Muscle layer of duodenum (tissue), 2 donors: ENCODE measurements at regions not wholly inside any gene's neighbourhood (a gene's known extent, or its start where the extent isn't known, plus 50 kb on each side); places are given as distances from the start of the nearest gene placed in this dataset.

Experiments
- H3K27ac ChIP-seq: one replicate; pipeline ENCODE4 v1.7.0; 2013; ENCODE audit warnings: mild to moderate bottlenecking, low read length
- H3K27me3 ChIP-seq: one replicate; pipeline ENCODE4 v1.7.0; 2013; ENCODE audit warnings: low read depth, mild to moderate bottlenecking, control low read depth, low read length
- H3K36me3 ChIP-seq, 2 donors: one replicate each; pipeline ENCODE4 v1.7.0; 2013; ENCODE audit warnings: low read length in 2 of 2, control low read depth in 1 of 2, mild to moderate bottlenecking in 1 of 2; ENCODE audit not compliant: insufficient read depth in 2 of 2, control insufficient read depth in 1 of 2
- H3K4me1 ChIP-seq, 2 donors: one replicate each; pipeline ENCODE4 v1.7.0; 2013; ENCODE audit warnings: low read length in 2 of 2, mild to moderate bottlenecking in 2 of 2, control low read depth in 1 of 2, moderate library complexity in 1 of 2; ENCODE audit not compliant: insufficient read depth in 2 of 2, control insufficient read depth in 1 of 2
- H3K4me3 ChIP-seq, 2 donors: one replicate each; pipeline ENCODE4 v1.7.0; 2013; ENCODE audit warnings: low read length in 2 of 2, low read depth in 1 of 2, mild to moderate bottlenecking in 1 of 2
- H3K9me3 ChIP-seq, 2 donors: one replicate each; pipeline ENCODE4 v1.7.0; 2013; ENCODE audit warnings: low read length in 2 of 2, control low read depth in 1 of 2, mild to moderate bottlenecking in 1 of 2; ENCODE audit not compliant: control insufficient read depth in 1 of 2
- donor health status: healthy.

DNA sequence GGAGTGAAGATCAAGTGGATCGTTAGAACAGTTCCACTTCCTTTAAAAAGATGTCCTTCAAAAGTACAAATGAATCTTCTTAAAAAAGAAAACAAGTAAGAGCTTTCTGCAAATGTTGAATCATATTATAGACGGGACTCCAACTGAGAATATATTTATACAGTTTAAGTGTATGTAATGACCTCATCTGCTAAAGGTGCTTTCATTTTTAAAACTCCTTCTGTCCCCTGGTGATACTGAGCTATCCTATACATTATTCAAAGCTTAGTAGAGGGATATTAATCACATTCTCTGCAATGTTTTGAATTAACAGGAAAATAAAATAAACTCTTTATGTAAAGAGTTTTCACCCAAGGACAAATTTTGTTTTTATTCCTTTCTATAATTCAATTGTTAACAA is 420.7 kb upstream of the SLC8A1 start:
- Histone ChIP-seq H3K36me3 (no peaks in the 10 kb centered on the region), H3K4me3 (no peak overlapping the region), H3K4me1 (no peaks in the 10 kb centered on the region), H3K27me3 (no peaks in the 10 kb centered on the region), H3K9me3 (no peaks in the 10 kb centered on the region), H3K27ac (no peak overlapping the region)

DNA sequence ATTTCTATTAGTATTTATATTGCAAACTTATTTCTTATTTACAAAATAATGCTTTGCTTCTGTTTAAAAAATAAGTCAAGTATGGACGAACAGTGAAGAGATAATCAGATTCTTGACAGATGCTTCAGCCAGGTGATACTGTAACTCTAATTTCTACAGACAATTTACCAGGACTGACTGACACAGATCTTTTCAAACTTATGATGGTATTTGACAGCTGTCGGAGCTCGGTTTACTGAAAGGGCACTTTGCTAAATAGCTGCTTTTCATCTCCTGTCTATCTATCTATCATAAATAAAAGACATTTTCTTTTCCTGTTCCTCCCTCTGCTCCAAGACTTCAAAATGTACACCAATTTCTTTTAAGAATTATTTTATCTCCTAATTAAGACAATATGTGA is 422.5 kb upstream of the SLC8A1 start:
- Histone ChIP-seq H3K27ac (no peak overlapping the region), H3K9me3 (no peaks in the 10 kb centered on the region), H3K4me3 (no peak overlapping the region), H3K4me1 (no peaks in the 10 kb centered on the region), H3K36me3 (no peaks in the 10 kb centered on the region), H3K27me3 (no peaks in the 10 kb centered on the region)

- H3K27ac ChIP-seq, result no peak overlapping the region
- no peaks in the 10 kb centered on the region for H3K9me3 ChIP-seq
- H3K27me3 ChIP-seq, result no peaks in the 10 kb centered on the region
- H3K36me3 ChIP-seq, result no peaks in the 10 kb centered on the region
- H3K4me1 ChIP-seq, result no peaks in the 10 kb centered on the region
- H3K4me3 ChIP-seq, result no peak overlapping the region
These were observed 425.9 kb upstream of the SLC8A1 start for GRCh38 chr2:40877734-40878288.

DNA sequence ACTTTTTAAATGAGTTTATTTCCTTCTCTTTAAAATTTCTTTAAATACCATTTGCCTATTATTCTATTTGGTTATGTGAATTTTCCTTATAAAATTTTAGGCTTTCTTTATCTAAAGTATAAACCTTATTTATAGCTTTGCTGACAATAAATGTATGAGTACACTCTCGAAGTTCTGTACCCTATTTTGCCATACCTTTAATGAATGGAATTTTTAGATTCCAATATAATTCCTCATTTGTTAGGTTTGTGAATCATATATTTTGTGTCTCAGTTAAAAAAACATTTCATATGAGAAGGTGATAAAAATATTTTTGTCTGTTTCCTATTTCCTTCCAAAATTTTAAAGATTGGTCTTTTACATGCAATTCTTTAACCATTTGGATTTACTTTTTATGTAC is 427.4 kb upstream of the SLC8A1 start:
- no peak overlapping the region for H3K27ac ChIP-seq
- no peaks in the 10 kb centered on the region for H3K36me3 ChIP-seq
- no peaks in the 10 kb centered on the region for H3K9me3 ChIP-seq
- H3K4me3 ChIP-seq, result no peak overlapping the region
- H3K27me3 ChIP-seq, result no peaks in the 10 kb centered on the region
- no peaks in the 10 kb centered on the region for H3K4me1 ChIP-seq

DNA sequence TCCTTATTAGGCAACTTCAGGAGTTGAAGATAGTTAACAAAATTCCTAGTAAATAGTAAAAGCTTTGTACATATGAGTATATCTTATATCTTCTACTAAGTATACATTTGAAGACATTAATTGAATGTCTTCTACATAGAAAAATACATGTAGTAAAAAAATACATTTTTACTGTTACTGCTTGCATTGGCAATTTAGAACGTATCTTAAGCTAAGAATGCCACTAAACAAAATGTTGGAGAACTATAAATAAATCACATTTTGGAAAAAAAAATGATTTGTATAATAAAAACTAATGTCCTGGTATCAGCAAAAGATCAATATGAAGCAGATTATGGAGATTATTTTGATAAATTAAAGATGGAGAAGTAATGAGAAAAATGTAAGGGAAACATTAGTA is 434.2 kb upstream of the SLC8A1 start:
- Histone ChIP-seq H3K27me3 (no peaks in the 10 kb centered on the region), H3K27ac (no peak overlapping the region), H3K36me3 (no peaks in the 10 kb centered on the region), H3K4me3 (no peak overlapping the region), H3K9me3 (no peaks in the 10 kb centered on the region), H3K4me1 (no peaks in the 10 kb centered on the region)

DNA sequence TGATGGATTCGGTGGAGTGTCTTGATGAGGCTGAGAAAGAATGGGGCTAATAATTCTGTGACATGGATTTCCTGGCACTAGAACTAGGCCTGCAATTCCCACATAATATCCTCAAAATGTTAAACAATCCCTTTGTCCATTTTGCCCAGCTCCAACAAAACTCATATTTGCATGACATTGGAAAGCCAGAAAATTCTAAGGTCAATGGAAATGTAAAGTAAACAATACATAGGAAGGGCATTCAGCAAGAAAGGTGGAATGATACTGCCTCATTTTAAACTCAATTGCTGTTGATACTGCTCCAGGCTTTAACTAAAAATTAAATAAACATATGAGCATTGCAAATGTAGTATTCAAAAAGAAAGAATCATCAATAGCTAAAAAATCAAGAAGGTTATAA is 434.8 kb upstream of the SLC8A1 start:
- H3K9me3 ChIP-seq, result no peaks in the 10 kb centered on the region
- no peak overlapping the region for H3K4me3 ChIP-seq
- no peaks in the 10 kb centered on the region for H3K27me3 ChIP-seq
- no peak overlapping the region for H3K27ac ChIP-seq
- no peaks in the 10 kb centered on the region for H3K4me1 ChIP-seq
- H3K36me3 ChIP-seq, result no peaks in the 10 kb centered on the region

GRCh38 chr2:40896358-40896757 is 444.5 kb upstream of the SLC8A1 start:
- Histone ChIP-seq H3K4me1 (no peaks in the 10 kb centered on the region), H3K9me3 (no peaks in the 10 kb centered on the region), H3K4me3 (no peak overlapping the region), H3K27ac (no peak overlapping the region), H3K27me3 (no peaks in the 10 kb centered on the region), H3K36me3 (no peaks in the 10 kb centered on the region)

DNA sequence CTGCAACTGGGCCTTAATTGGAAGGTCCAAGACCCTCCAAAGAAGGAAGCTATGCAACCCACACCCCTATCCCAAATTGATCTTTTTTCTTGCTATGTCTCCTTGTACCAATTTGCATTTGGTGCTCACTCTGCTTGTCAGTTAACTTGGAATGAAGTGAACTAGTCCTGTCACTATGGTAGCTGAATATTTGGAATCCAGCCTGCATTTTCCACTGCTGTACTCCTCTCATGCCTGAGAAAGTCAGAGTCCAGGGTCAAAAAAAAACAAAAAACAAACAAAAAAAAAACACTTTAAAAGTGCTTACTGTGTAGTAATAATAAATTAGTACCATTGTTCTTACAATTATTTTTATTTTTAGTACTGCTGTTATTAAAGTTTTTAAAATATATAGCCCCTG is 462.8 kb upstream of the SLC8A1 start:
- Histone ChIP-seq H3K4me3 (no peak overlapping the region), H3K9me3 (peaks cover 0 to 2% of the 10 kb centered on the region in 2 donors), H3K4me1 (no peaks in the 10 kb centered on the region), H3K27me3 (no peaks in the 10 kb centered on the region), H3K27ac (no peak overlapping the region), H3K36me3 (no peaks in the 10 kb centered on the region)

DNA sequence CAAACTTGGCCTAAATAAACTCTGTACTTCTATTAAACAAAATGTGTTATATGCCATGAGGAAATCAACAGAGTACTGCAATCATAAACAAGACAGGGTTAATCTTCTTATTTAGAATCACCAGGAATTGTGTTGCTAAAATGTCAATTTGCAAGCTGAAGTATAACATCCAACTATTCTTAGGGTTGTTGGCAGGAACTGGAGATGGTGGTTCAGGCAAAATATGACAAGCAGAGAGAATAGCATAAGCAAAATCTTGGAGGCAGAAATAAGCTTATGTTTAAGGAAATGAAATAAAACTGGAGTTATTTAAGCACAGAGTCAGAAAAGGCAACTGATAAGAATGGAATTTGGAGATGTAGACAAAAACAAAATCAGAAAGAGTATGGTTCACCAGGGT is 463.8 kb upstream of the SLC8A1 start:
- Histone ChIP-seq H3K9me3 (peaks cover 0 to 2% of the 10 kb centered on the region in 2 donors), H3K36me3 (no peaks in the 10 kb centered on the region), H3K4me3 (no peak overlapping the region), H3K27me3 (no peaks in the 10 kb centered on the region), H3K27ac (no peak overlapping the region), H3K4me1 (no peaks in the 10 kb centered on the region)

DNA sequence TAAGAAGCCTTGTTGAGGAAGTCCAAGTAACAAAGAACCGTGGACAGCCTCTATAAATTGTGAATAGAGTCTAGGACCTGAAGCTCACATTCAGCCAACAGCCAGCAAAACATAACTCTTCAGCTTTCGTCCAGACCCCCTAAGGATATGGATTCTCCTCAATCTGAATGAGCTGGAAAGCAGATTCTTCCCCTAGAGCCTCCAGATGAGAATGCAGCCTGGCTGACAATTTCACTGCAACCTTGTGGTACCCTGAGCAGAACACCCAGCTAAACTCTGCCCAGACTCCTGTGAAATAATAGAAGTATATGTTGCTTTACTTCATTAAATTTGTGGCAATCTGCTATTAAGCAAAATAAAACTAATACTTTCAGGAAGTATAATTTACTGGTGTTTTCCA is 483.5 kb upstream of the SLC8A1 start:
- H3K9me3 ChIP-seq, result no peaks in the 10 kb centered on the region
- no peak overlapping the region for H3K4me3 ChIP-seq
- no peaks in the 10 kb centered on the region for H3K4me1 ChIP-seq
- no peaks in the 10 kb centered on the region for H3K36me3 ChIP-seq
- H3K27me3 ChIP-seq, result no peaks in the 10 kb centered on the region
- H3K27ac ChIP-seq, result no peak overlapping the region

- peaks cover 0 to 6% of the 10 kb centered on the region in 2 donors for H3K9me3 ChIP-seq
- no peak overlapping the region for H3K27ac ChIP-seq
- no peak overlapping the region for H3K4me3 ChIP-seq
These were observed 485.4 kb upstream of the SLC8A1 start for GRCh38 chr2:40937284-40937683.

DNA sequence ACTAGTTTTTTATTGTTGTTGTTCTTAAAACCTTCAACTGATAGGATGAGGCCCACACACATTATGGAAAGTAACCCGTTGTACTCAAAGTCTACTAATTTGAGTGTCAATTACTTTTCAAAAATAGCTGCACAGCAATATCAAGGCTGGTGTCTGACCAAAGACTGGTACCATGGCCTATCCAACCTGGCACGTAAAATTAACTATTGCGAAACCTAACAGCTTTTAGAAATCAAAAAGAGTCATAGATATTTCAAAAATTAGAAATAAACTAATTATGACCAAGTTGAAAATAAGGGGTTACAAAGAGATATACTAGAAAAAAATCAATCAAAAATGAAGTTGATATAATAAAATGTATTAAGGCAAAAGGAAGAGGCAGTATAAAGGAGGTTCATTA is 501.5 kb upstream of the SLC8A1 start:
- H3K36me3 ChIP-seq, result no peaks in the 10 kb centered on the region
- H3K27me3 ChIP-seq, result no peaks in the 10 kb centered on the region
- H3K9me3 ChIP-seq, result no peaks in the 10 kb centered on the region
- H3K27ac ChIP-seq, result no peak overlapping the region
- no peak overlapping the region for H3K4me3 ChIP-seq
- no peaks in the 10 kb centered on the region for H3K4me1 ChIP-seq

More at GRCh38 chr2:40937284-40937683, 485.4 kb upstream of the SLC8A1 start:
- no peaks in the 10 kb centered on the region for H3K27me3 ChIP-seq
- no peaks in the 10 kb centered on the region for H3K36me3 ChIP-seq
- no peaks in the 10 kb centered on the region for H3K4me1 ChIP-seq
